ENCODE measurements at regions not wholly inside any gene's neighbourhood (a gene's known extent, or its start where the extent isn't known, plus 50 kb on each side); places are given as distances from the start of the nearest gene placed in this dataset.

GRCh38 chr7:52928591-52928990, 106.8 kb upstream of the POM121L12 start:
- H3K4me3 ChIP-seq (replicated peaks; ENCODE audit: low read depth, low read length): no peak overlapping the region
- DNase-seq (ENCODE audit: low read depth): no peak
- no peak for TF ChIP-seq CTCF (IDR thresholded peaks at IDR 0.05; ENCODE audit: low read length, missing control alignments)

GRCh38 chr7:52925332-52925731, 110.1 kb upstream of the POM121L12 start:
- no peak for TF ChIP-seq CTCF (IDR thresholded peaks at IDR 0.05; ENCODE audit: low read length, missing control alignments)
- no peak for DNase-seq (ENCODE audit: low read depth)
- H3K4me3 ChIP-seq (replicated peaks; ENCODE audit: low read depth, low read length): no peak overlapping the region

GRCh38 chr7:52920977-52921376, 114.5 kb upstream of the POM121L12 start:
- H3K4me3 ChIP-seq (replicated peaks; ENCODE audit: low read depth, low read length): no peak overlapping the region
- TF ChIP-seq CTCF (IDR thresholded peaks at IDR 0.05; ENCODE audit: low read length, missing control alignments): no peak
- no peak for DNase-seq (ENCODE audit: low read depth)

GRCh38 chr7:52917982-52918578, 117.4 kb upstream of the POM121L12 start:
- no peak overlapping the region for H3K4me3 ChIP-seq (replicated peaks; ENCODE audit: low read depth, low read length)
- DNase-seq (ENCODE audit: low read depth): no peak
- no peak for TF ChIP-seq CTCF (IDR thresholded peaks at IDR 0.05; ENCODE audit: low read length, missing control alignments)

- no peak for TF ChIP-seq CTCF (IDR thresholded peaks at IDR 0.05; ENCODE audit: low read length, missing control alignments)
- no peak overlapping the region for H3K4me3 ChIP-seq (replicated peaks; ENCODE audit: low read depth, low read length)
- no peak for DNase-seq (ENCODE audit: low read depth)
Measured at GRCh38 chr7:52911795-52912194, 123.6 kb upstream of the POM121L12 start.

GRCh38 chr7:52911326-52911725, 124.1 kb upstream of the POM121L12 start:
- no peak overlapping the region for H3K4me3 ChIP-seq (replicated peaks; ENCODE audit: low read depth, low read length)
- TF ChIP-seq CTCF (IDR thresholded peaks at IDR 0.05; ENCODE audit: low read length, missing control alignments): no peak
- no peak for DNase-seq (ENCODE audit: low read depth)

GRCh38 chr7:52909935-52910334, 125.5 kb upstream of the POM121L12 start:
- no peak for TF ChIP-seq CTCF (IDR thresholded peaks at IDR 0.05; ENCODE audit: low read length, missing control alignments)
- no peak for DNase-seq (ENCODE audit: low read depth)
- no peak overlapping the region for H3K4me3 ChIP-seq (replicated peaks; ENCODE audit: low read depth, low read length)
